Thoracic aorta (tissue), 2 donors: ENCODE measurements at regions not wholly inside any gene's neighbourhood (a gene's known extent, or its start where the extent isn't known, plus 50 kb on each side); places are given as distances from the start of the nearest gene placed in this dataset.

Experiments used
- ATAC-seq: fragments of 150-250 bp; one replicate; pipeline ENCODE4 v1.8.0; 2017; ENCODE audit warnings: low read depth; ENCODE audit not compliant: insufficient number of reproducible peaks, low FRiP score
- DNase-seq: peaks from one replicate; pipeline ENCODE4 v3.0.0-alpha.2; 2020; ENCODE audit warnings: low spot score
- H3K27ac ChIP-seq, 2 donors: fragments of 200-600 bp; sonication (generic); 1 replicate in 1 of 2; 2 replicates in 1 of 2; pipeline ENCODE4 v1.5.1; 2016; ENCODE audit warnings: mild to moderate bottlenecking in 2 of 2, moderate library complexity in 2 of 2
- H3K27me3 ChIP-seq: fragments of 200-600 bp; sonication (generic); replicated peaks from 2 replicates; pipeline ENCODE4 v1.6.0; 2016; ENCODE audit warnings: mild to moderate bottlenecking; ENCODE audit not compliant: insufficient read depth
- H3K36me3 ChIP-seq: fragments of 200-600 bp; sonication (generic); one replicate; pipeline ENCODE4 v1.5.1; 2016
- H3K4me1 ChIP-seq, 2 donors: fragments of 200-600 bp; sonication (generic); 1 replicate in 1 of 2; 2 replicates in 1 of 2; pipeline versions ENCODE4 v1.5.1 to v1.6.0; 2016; ENCODE audit warnings: low read depth in 2 of 2, mild to moderate bottlenecking in 1 of 2; ENCODE audit not compliant: control insufficient read depth in 1 of 2
- H3K4me3 ChIP-seq: fragments of 200-600 bp; sonication (generic); 2 replicates; pipeline ENCODE4 v1.5.1; 2016; ENCODE audit warnings: mild to moderate bottlenecking
- H3K9me3 ChIP-seq: fragments of 200-600 bp; sonication (generic); 2 replicates; pipeline ENCODE4 v1.5.1; 2016
- CTCF ChIP-seq: fragments of 200-600 bp; sonication (generic); IDR thresholded peaks from one replicate; pipeline ENCODE4 v1.5.1; 2019; ENCODE audit warnings: antibody characterized with exemption

DNA sequence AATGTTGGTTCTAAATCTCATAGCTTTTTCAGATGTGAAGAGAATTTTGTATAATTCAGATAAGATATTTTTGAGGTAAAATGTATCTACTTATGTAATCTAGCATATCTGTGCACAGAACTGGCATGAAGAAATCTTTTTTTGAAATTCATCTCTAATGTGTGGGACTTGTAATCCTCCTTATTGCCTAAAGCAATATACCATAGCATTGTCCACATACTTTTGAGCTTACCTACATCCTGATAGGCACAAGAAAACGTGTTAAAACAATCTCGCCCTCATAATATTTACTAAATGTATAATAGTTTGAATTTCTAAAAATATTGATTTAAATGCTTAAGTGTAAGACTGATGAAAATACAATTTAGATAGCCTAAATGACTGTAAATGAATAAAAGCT lies 1686.5 kb upstream of the ACO1 start:
- no peak overlapping the region for H3K27ac ChIP-seq
- no peak overlapping the region for H3K4me3 ChIP-seq
- no peaks in the 10 kb centered on the region for H3K4me1 ChIP-seq
- no peaks in the 10 kb centered on the region for H3K27me3 ChIP-seq
- DNase-seq (no peak), ATAC-seq (no peak)
- no peaks in the 10 kb centered on the region for H3K9me3 ChIP-seq
- H3K36me3 ChIP-seq: no peaks in the 10 kb centered on the region
- TF ChIP-seq CTCF: no peak

DNA sequence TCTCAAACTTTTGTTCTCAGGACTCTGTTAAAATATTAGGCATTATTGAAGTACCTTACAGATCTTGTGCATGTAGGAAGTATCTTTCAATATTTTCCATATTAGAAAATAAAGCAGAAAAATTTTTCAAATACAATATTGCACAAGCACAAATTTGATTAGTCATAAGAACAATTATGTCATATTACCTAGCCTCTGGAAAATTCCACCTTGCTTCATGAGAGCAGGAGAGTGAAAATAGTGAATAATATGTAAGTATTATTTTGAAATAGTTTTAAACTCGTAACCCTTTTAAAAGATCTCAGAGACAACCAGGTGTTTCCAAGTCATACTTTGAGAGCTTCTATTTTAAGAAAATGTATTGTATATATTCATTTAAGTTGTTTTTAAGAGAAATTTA lies 1672.9 kb upstream of the ACO1 start:
- Histone ChIP-seq H3K27ac (no peak overlapping the region), H3K36me3 (no peaks in the 10 kb centered on the region), H3K4me1 (no peaks in the 10 kb centered on the region), H3K9me3 (no peaks in the 10 kb centered on the region), H3K27me3 (no peaks in the 10 kb centered on the region), H3K4me3 (no peak overlapping the region)
- DNase-seq: no peak
- ATAC-seq: no peak
- TF ChIP-seq CTCF: no peak

- H3K4me1 ChIP-seq: no peaks in the 10 kb centered on the region
- H3K4me3 ChIP-seq: no peak overlapping the region
- H3K27me3 ChIP-seq: no peaks in the 10 kb centered on the region
- no peak for TF ChIP-seq CTCF
- H3K9me3 ChIP-seq: no peaks in the 10 kb centered on the region
- no peak overlapping the region for H3K27ac ChIP-seq
- ATAC-seq: no peak
- no peak for DNase-seq
- no peaks in the 10 kb centered on the region for H3K36me3 ChIP-seq
Measured at GRCh38 chr9:30713243-30713642, 1671.2 kb upstream of the ACO1 start.

- TF ChIP-seq CTCF: no peak
- no peak for ATAC-seq
- no peak for DNase-seq
- Histone ChIP-seq H3K27ac (no peak overlapping the region), H3K27me3 (no peaks in the 10 kb centered on the region), H3K9me3 (no peaks in the 10 kb centered on the region), H3K4me3 (no peak overlapping the region), H3K4me1 (no peaks in the 10 kb centered on the region), H3K36me3 (no peaks in the 10 kb centered on the region)
Measured at GRCh38 chr9:30714389-30714788, 1670.1 kb upstream of the ACO1 start.

GRCh38 chr9:30718483-30718882 lies 1666.0 kb upstream of the ACO1 start:
- no peaks in the 10 kb centered on the region for H3K27me3 ChIP-seq
- H3K27ac ChIP-seq: no peak overlapping the region
- ATAC-seq (no peak), DNase-seq (no peak)
- no peak for TF ChIP-seq CTCF
- no peaks in the 10 kb centered on the region for H3K4me1 ChIP-seq
- H3K4me3 ChIP-seq: no peak overlapping the region
- H3K9me3 ChIP-seq: no peaks in the 10 kb centered on the region
- H3K36me3 ChIP-seq: no peaks in the 10 kb centered on the region
